ENCODE measurements at regions not wholly inside any gene's neighbourhood (a gene's known extent, or its start where the extent isn't known, plus 50 kb on each side); places are given as distances from the start of the nearest gene placed in this dataset.

- no peak for DNase-seq (ENCODE audit: low spot score)
Measured at GRCh38 chr3:22225161-22225560, 474.2 kb upstream of the ZNF385D start.

GRCh38 chr3:22228705-22229104 is 477.7 kb upstream of the ZNF385D start:
- no peak for DNase-seq (ENCODE audit: low spot score)

- DNase-seq (ENCODE audit: low spot score), result no peak
Measured at GRCh38 chr3:22231061-22231460, 480.1 kb upstream of the ZNF385D start.

GRCh38 chr3:22236490-22237270 is 485.7 kb upstream of the ZNF385D start:
- no peak for DNase-seq (ENCODE audit: low spot score)

- no peak for DNase-seq (ENCODE audit: low spot score)
Measured at GRCh38 chr3:22239011-22239410, 488.0 kb upstream of the ZNF385D start.

GRCh38 chr3:22241110-22241509 is 490.1 kb upstream of the ZNF385D start:
- no peak for DNase-seq (ENCODE audit: low spot score)

- no peak for DNase-seq (ENCODE audit: low spot score)
Measured at GRCh38 chr3:22244761-22245521, 493.9 kb upstream of the ZNF385D start.

GRCh38 chr3:22245811-22246583 is 495.0 kb upstream of the ZNF385D start:
- DNase-seq (ENCODE audit: low spot score), result peak; percentile 47

GRCh38 chr3:22249658-22250057 is 498.6 kb upstream of the ZNF385D start:
- DNase-seq (ENCODE audit: low spot score), result no peak

- no peak for DNase-seq (ENCODE audit: low spot score)
Measured at GRCh38 chr3:22257252-22257651, 506.2 kb upstream of the ZNF385D start.

- DNase-seq (ENCODE audit: low spot score), result no peak
Measured at GRCh38 chr3:22262386-22262785, 511.4 kb upstream of the ZNF385D start.

- no peak for DNase-seq (ENCODE audit: low spot score)
Measured at GRCh38 chr3:22263042-22263441, 512.0 kb upstream of the ZNF385D start.

- no peak for DNase-seq (ENCODE audit: low spot score)
Measured at GRCh38 chr3:22265403-22265802, 514.4 kb upstream of the ZNF385D start.

GRCh38 chr3:22269831-22270230 is 518.8 kb upstream of the ZNF385D start:
- no peak for DNase-seq (ENCODE audit: low spot score)

- no peak for DNase-seq (ENCODE audit: low spot score)
Measured at GRCh38 chr3:22276351-22276750, 525.3 kb upstream of the ZNF385D start.

- no peak for DNase-seq (ENCODE audit: low spot score)
Measured at GRCh38 chr3:22284559-22284958, 533.5 kb upstream of the ZNF385D start.

- no peak for DNase-seq (ENCODE audit: low spot score)
Measured at GRCh38 chr3:22288756-22289155, 537.7 kb upstream of the ZNF385D start.

- no peak for DNase-seq (ENCODE audit: low spot score)
Measured at GRCh38 chr3:22292681-22293080, 541.7 kb upstream of the ZNF385D start.

GRCh38 chr3:22296601-22297000 is 545.6 kb upstream of the ZNF385D start:
- peak; percentile 20 for DNase-seq (ENCODE audit: low spot score)

GRCh38 chr3:22297436-22297835 is 546.4 kb upstream of the ZNF385D start:
- DNase-seq (ENCODE audit: low spot score), result no peak

GRCh38 chr3:22306454-22306853 is 555.4 kb upstream of the ZNF385D start:
- no peak for DNase-seq (ENCODE audit: low spot score)

GRCh38 chr3:22308871-22309270 is 557.9 kb upstream of the ZNF385D start:
- DNase-seq (ENCODE audit: low spot score), result no peak

- no peak for DNase-seq (ENCODE audit: low spot score)
Measured at GRCh38 chr3:22315925-22316324, 564.9 kb upstream of the ZNF385D start.
